NT2/D1 (cell line): ENCODE measurements at regions not wholly inside any gene's neighbourhood (a gene's known extent, or its start where the extent isn't known, plus 50 kb on each side); places are given as distances from the start of the nearest gene placed in this dataset.

Experiments
- SUZ12 ChIP-seq: IDR thresholded peaks from 2 replicates; pipeline ENCODE4 v1.6.1; 2011; ENCODE audit not compliant: insufficient read length, insufficient read depth; ENCODE audit errors: extremely low read depth
- YY1 ChIP-seq: IDR thresholded peaks from 2 replicates; pipeline ENCODE4 v1.6.1; 2011; ENCODE audit not compliant: insufficient read length, insufficient read depth
- ZNF274 ChIP-seq: IDR thresholded peaks from 2 replicates; pipeline ENCODE4 v1.6.1; 2011; ENCODE audit warnings: mild to moderate bottlenecking, low read depth, low read length

- TF ChIP-seq YY1 (no peak), ZNF274 (no peak), SUZ12 (no peak)
These were observed 959.0 kb upstream of the SLC39A10 start for GRCh38 chr2:194698012-194698411.
